ENCODE measurements at regions not wholly inside any gene's neighbourhood (a gene's known extent, or its start where the extent isn't known, plus 50 kb on each side); places are given as distances from the start of the nearest gene placed in this dataset.

DNA sequence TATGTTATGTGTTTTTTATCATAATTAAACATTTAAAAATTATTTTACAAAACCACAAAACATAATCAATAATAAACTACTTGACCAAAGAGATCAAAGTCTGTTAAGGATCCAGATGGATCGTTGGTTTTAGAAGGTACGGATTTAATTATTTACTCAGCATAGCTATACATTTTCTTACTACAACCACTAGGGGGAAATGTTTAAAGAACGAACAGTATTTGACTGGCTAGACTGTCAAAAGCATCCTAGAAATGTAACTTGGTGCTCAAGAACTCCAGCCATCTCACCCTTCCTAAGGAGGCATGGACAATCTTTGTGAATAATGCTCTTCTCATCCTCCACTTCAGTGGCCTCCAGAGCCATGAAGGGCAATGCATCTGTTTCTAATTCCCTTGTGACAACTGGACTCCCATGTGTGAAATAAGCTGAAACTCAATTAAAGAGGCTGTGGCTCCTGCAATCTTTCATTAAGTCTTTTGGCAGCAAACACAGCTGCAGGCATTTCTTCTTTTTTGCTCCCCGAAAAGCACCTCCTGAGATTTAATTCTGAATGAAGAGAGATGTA lies 94.7 kb upstream of the TUSC7 start:
- DNase-seq (no peak), ATAC-seq (no peak)
- 25% methylated on average over 4 of the region's 4 CpGs for WGBS (ENCODE audit: insufficient coverage, low coverage, low lambda C conversion rate, missing lambda C conversion rate)
- Histone ChIP-seq H3K36me3 (no peaks in the 10 kb centered on the region), H3K27me3 (no peaks in the 10 kb centered on the region), H3K4me3 (no peak overlapping the region), H3K27ac (no peak overlapping the region), H3K9me3 (no peaks in the 10 kb centered on the region), H3K4me1 (no peaks in the 10 kb centered on the region)
- intact Hi-C loops (cut with DNase I), result no loop called here
- no peak for TF ChIP-seq POLR2A (IDR thresholded peaks at IDR 0.05)
- TF ChIP-seq, protein P1, sequence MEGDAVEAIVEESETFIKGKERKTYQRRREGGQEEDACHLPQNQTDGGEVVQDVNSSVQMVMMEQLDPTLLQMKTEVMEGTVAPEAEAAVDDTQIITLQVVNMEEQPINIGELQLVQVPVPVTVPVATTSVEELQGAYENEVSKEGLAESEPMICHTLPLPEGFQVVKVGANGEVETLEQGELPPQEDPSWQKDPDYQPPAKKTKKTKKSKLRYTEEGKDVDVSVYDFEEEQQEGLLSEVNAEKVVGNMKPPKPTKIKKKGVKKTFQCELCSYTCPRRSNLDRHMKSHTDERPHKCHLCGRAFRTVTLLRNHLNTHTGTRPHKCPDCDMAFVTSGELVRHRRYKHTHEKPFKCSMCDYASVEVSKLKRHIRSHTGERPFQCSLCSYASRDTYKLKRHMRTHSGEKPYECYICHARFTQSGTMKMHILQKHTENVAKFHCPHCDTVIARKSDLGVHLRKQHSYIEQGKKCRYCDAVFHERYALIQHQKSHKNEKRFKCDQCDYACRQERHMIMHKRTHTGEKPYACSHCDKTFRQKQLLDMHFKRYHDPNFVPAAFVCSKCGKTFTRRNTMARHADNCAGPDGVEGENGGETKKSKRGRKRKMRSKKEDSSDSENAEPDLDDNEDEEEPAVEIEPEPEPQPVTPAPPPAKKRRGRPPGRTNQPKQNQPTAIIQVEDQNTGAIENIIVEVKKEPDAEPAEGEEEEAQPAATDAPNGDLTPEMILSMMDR (IDR thresholded peaks at IDR 0.05), result peak in 1 of 4 donors; percentile 10

DNA sequence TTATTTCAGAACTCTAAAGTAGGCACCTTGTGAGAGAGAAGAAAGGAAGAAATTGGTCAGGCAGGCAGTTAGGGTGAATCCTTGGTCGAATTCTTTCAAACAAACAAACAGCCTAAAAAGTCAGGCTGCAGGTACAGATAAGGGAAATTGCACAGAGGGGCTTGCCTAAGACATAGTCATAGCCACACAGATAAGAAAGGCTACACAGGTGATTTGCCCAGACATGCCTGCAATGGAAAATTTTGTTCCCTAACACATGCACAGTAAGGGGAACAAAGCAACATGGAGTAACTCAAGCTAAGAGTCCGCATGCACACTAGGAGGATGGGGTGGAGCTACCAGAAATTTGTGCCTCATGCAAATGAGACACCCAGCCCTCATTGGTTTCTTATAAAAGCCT lies 91.4 kb upstream of the TUSC7 start:
- no peak for ATAC-seq
- TF ChIP-seq, protein P1 (IDR thresholded peaks at IDR 0.05), result no peak
- TF ChIP-seq POLR2A (IDR thresholded peaks at IDR 0.05), result no peak
- DNase-seq, result no peak
- H3K36me3 ChIP-seq, result no peaks in the 10 kb centered on the region
- intact Hi-C loops (cut with DNase I), result no loop called here
- H3K4me3 ChIP-seq, result no peak overlapping the region
- no peaks in the 10 kb centered on the region for H3K4me1 ChIP-seq
- WGBS (ENCODE audit: insufficient coverage, low coverage, low lambda C conversion rate, missing lambda C conversion rate), result 36% methylated on average over 1 of the region's 2 CpGs
- no peak overlapping the region for H3K27ac ChIP-seq
- no peaks in the 10 kb centered on the region for H3K27me3 ChIP-seq
- no peaks in the 10 kb centered on the region for H3K9me3 ChIP-seq

DNA sequence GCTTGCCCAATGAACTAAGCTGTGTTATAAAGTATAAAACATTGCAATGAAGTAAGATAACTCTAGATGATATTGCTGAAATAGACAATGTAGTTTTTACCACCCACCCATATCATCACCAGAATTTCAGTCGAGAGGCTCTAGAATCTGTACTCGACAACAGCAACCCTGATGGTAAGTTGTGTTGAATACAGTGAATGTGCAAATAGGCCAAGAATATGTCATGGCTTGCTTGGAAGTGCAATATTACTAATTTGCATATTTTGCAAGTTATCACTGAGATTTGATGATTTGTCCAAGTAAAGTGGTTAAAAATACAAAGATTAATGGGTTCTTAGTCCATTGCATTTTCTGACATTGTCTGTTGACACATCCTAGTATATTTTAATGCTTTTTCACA lies 90.6 kb upstream of the TUSC7 start:
- DNase-seq (no peak), ATAC-seq (no peak)
- WGBS (ENCODE audit: insufficient coverage, low coverage, low lambda C conversion rate, missing lambda C conversion rate), result 41% methylated on average over 2 of the region's 2 CpGs
- Histone ChIP-seq H3K4me3 (no peak overlapping the region), H3K9me3 (no peaks in the 10 kb centered on the region), H3K27ac (no peak overlapping the region), H3K27me3 (no peaks in the 10 kb centered on the region), H3K36me3 (no peaks in the 10 kb centered on the region), H3K4me1 (no peaks in the 10 kb centered on the region)
- TF ChIP-seq POLR2A (IDR thresholded peaks at IDR 0.05), result no peak
- TF ChIP-seq, protein P1 (IDR thresholded peaks at IDR 0.05), result no peak
- intact Hi-C loops (cut with DNase I), result no loop called here

DNA sequence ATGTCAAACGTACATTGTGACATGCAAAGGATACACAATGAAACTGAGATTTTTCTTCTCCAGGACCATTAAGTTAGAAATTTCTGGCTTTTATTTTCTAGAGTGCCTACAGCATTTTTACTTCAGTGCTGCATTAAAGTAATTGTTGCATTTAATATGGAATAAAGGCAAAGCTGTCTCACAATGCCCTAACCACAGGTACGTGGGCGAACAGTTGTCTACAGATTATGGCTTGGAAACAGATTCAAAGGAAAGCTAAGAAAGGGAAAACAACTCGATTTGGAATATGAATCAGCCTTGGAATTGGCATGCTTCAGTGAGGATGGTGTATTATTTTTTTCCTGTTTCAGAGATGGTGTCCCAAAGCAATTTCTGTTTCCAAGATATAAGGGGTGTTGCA lies 79.1 kb upstream of the TUSC7 start:
- H3K27ac ChIP-seq, result no peak overlapping the region
- TF ChIP-seq, protein P1 (IDR thresholded peaks at IDR 0.05), result no peak
- no peak for TF ChIP-seq POLR2A (IDR thresholded peaks at IDR 0.05)
- intact Hi-C loops (cut with DNase I), result no loop called here
- 32% methylated on average over 4 of the region's 4 CpGs for WGBS (ENCODE audit: insufficient coverage, low coverage, low lambda C conversion rate, missing lambda C conversion rate)
- ATAC-seq, result no peak
- no peaks in the 10 kb centered on the region for H3K27me3 ChIP-seq
- no peaks in the 10 kb centered on the region for H3K4me1 ChIP-seq
- H3K9me3 ChIP-seq, result no peaks in the 10 kb centered on the region
- H3K36me3 ChIP-seq, result no peaks in the 10 kb centered on the region
- no peak overlapping the region for H3K4me3 ChIP-seq
- no peak for DNase-seq

DNA sequence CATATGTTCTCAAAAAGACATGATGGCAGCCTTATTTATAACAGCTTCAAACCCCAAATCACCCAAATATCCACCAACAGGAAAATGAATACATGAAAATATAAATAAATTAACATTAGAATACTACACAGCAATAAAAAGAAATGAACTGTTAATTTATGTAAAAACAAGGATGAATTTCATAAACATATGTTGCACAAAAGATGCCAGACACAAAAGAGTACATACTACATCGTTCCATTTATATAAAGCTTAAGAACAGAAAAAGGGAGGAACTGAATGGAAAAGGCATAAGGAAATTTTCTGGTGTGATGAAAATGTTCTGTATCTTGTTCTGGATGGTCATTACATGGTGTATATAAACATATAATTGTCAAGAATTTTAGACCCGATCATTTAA lies 69.9 kb upstream of the TUSC7 start:
- Histone ChIP-seq H3K4me1 (no peaks in the 10 kb centered on the region), H3K27ac (no peak overlapping the region), H3K27me3 (no peaks in the 10 kb centered on the region), H3K9me3 (no peaks in the 10 kb centered on the region), H3K4me3 (no peak overlapping the region), H3K36me3 (no peaks in the 10 kb centered on the region)
- no peak for DNase-seq
- intact Hi-C loops (cut with DNase I), result no loop called here
- no peak for ATAC-seq
- TF ChIP-seq, protein P1 (IDR thresholded peaks at IDR 0.05), result no peak
- no peak for TF ChIP-seq POLR2A (IDR thresholded peaks at IDR 0.05)
- 18% methylated on average over 2 of the region's 2 CpGs for WGBS (ENCODE audit: insufficient coverage, low coverage, low lambda C conversion rate, missing lambda C conversion rate)
